GM19043 (cell line): ENCODE measurements at regions not wholly inside any gene's neighbourhood (a gene's known extent, or its start where the extent isn't known, plus 50 kb on each side); places are given as distances from the start of the nearest gene placed in this dataset.

ENCODE experiments used
- ATAC-seq: cut with Tn5 transposase; IDR thresholded peaks from one replicate; pipeline ENCODE4 v1.9.1; 2021; ENCODE audit warnings: low read depth; ENCODE audit not compliant: unreplicated experiment

GRCh38 chr12:92615703-92616102, 87.1 kb upstream of the PLEKHG7 start:
- no peak for ATAC-seq

- no peak for ATAC-seq
Observed at GRCh38 chr12:92615086-92615485, 87.7 kb upstream of the PLEKHG7 start.

GRCh38 chr12:92614502-92614901, 88.3 kb upstream of the PLEKHG7 start:
- ATAC-seq: no peak

GRCh38 chr12:92614001-92614400, 88.8 kb upstream of the PLEKHG7 start:
- ATAC-seq: no peak

DNA sequence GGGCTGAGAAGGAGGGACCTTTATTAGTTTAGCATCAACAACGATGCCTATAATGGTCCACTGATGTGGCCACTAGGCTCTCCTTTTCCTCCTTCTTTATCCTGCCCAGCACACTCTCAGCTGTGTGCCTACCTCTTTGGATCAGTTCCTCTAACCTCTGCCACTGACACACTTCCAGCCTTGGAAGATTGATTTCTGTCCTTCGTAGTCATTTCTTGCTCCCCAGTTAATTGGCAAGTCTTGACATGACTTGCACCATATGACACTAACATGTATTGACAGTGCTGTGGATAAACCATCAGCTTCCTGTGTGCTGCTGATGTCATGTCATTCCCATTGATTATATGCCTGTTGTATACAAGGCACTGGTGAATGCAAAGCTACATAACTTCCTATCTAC, 90.2 kb upstream of the PLEKHG7 start:
- no peak for ATAC-seq

- ATAC-seq: no peak
Observed at GRCh38 chr12:92608151-92609091, 94.4 kb upstream of the PLEKHG7 start.

GRCh38 chr12:92606956-92607355, 95.8 kb upstream of the PLEKHG7 start:
- ATAC-seq: no peak

DNA sequence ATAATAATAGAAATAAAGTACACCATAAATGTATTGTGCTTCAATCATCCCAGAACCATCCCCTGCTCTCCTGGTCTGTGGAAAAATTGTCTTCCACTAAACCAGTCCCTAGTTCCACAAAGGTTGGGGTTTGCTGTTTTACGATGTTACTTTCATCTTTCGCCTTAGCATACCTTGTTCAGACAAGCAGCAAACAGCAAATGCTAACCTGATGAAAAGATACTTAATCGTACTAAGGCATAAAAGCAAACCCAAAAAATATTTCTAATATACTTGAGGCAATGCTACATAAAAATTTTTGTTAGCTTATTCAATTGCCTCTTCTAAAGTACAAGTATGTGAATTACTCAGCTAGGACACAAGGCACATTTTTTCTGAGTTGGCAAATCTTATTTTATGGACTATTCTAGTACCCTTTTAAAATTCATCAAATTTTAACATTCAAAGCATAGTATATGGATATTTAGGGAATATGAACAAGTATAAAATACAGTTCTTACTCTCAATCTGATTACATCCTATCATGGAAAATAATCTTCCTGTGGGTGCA, 97.1 kb upstream of the PLEKHG7 start:
- ATAC-seq: no peak

DNA sequence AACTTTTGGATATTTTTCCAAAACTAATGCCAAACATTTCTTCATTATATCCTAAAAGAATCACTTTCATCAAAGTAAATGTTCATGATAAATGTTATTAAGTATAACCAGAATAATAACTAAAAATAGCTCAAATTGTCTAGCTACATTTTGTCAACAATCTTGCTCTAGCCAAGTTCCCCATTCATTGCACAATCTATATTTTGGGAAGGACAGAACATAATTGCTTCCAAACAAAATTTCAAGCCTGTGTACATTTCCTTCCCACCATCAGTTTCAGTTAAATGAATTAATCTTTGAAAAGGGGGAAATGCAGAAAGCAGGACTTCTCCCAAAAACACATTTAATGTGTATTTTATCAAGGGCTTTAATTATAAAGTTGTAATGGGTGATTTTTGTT, 98.0 kb upstream of the PLEKHG7 start:
- ATAC-seq: no peak

- no peak for ATAC-seq
Observed at GRCh38 chr12:92603741-92604432, 98.9 kb upstream of the PLEKHG7 start.

DNA sequence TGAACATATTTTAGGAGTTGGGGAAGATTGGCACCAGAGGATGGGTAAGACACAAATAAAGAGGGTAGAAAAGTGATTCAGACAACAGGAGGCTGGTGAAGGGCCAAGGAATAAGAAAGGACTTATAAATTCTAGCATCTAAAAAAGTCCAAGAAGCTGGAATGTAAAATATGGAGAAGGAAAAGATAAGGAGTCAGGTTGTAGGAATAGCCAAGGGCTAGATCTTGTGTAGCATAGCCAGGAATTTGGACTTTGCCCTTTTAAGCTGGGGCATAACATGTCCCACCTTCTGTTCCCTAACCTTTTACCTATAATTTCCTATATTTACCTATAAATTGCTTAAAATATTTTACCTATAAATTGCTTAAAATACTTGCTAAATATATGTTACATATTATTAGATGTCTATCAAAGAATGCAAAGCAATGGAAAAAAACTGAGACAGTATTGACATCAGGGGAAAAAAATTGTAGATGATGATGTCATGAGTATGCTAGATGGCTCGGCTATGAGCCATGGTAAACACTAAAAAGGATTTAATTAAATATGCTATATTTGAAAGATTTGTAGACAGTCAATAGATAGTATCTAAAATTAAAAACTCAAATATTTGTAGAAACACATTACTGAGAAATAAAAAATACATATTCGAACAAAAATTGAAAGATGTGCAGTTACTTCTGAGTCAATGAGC, 99.7 kb upstream of the PLEKHG7 start:
- no peak for ATAC-seq

GRCh38 chr12:92602476-92602875, 100.3 kb upstream of the PLEKHG7 start:
- no peak for ATAC-seq

GRCh38 chr12:92601680-92602079, 101.1 kb upstream of the PLEKHG7 start:
- ATAC-seq: no peak

DNA sequence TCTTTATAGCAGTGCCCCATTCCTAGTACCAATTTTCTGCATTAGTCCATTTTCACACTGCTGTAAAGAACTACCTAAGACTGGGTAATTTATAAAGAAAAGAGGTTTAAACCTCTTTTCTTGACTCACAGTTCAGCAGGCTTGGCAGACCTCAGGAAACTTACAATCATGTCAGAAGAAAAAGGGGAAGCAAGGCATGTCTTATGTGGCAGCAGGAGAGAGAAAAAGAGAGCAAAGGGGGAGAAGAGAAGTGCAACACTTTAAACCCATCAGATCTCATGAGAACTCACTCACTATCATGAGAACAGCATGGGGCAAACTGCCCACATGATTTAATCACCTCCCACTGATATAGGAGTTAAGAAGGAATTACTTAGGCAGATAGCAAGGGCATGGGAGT, 101.6 kb upstream of the PLEKHG7 start:
- no peak for ATAC-seq

GRCh38 chr12:92600052-92600451, 102.7 kb upstream of the PLEKHG7 start:
- ATAC-seq: no peak

GRCh38 chr12:92597997-92598396, 104.8 kb upstream of the PLEKHG7 start:
- ATAC-seq: no peak

DNA sequence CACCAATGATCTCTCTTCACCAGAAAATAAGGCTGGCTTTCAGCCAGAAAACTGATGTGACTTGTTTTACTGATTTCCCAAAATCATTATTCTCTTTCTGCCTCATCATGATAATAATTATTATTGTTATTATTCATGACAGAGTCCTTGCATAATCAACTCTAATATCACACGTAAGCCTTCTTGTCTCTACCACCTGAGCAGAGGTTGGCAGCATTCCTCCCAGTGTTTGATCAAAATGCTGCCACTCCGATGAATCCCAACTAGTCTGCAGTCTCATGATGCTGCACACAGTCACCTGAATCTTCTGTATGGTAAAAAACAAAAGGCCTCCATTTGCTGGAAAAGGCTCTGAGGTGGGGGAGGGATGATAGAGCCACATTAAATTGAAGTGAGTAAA, 105.7 kb upstream of the PLEKHG7 start:
- no peak for ATAC-seq

DNA sequence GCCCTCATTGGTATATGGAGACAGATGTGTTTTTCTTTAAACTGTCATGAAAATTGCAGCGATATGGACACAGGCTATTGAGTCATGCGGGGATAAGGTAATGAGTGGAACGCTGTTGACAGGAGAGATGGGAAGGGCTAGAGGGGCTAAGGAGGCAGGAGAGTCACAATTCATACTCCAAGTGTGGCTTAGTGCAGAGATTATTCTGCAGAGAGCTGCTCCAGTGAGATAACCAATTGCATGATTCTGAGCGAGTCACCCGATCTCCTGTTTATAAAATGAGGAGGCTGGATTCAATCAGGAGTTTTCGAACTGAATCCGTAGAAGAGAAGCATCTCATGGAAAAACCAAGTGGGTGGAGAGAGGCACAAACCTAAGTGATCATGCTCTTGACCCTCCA, 106.4 kb upstream of the PLEKHG7 start:
- no peak for ATAC-seq

GRCh38 chr12:92595663-92596062, 107.1 kb upstream of the PLEKHG7 start:
- no peak for ATAC-seq

- peak; percentile 99 for ATAC-seq
Observed at GRCh38 chr12:92593734-92594402, 108.9 kb upstream of the PLEKHG7 start.
